ENCODE measurements at regions not wholly inside any gene's neighbourhood (a gene's known extent, or its start where the extent isn't known, plus 50 kb on each side); places are given as distances from the start of the nearest gene placed in this dataset.

DNA sequence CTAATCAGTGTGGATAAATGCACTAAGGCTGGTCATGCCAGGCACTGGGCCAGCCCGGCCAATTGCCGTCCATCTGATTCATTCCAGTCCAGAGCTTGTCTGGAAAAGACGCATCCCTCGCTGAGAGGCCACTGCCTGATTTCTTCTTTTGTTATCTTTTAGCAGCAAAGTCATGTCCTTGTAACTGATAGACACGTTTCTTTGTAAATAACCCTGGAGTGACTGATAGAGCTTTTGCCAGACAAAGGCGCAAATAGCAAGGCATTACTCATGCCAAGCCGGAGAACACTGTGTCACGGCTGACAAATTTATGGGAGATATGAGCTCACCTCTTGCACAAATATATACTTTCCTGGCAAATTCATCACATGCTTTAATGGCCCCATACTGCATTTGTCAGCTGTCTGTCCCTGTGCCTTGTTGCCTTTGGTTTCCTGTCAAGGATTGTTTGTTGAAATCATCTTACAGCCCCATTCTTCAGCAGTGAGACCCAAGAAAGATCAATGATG, 164.4 kb downstream of the ETAA1 start:
- TF ChIP-seq, protein P1, sequence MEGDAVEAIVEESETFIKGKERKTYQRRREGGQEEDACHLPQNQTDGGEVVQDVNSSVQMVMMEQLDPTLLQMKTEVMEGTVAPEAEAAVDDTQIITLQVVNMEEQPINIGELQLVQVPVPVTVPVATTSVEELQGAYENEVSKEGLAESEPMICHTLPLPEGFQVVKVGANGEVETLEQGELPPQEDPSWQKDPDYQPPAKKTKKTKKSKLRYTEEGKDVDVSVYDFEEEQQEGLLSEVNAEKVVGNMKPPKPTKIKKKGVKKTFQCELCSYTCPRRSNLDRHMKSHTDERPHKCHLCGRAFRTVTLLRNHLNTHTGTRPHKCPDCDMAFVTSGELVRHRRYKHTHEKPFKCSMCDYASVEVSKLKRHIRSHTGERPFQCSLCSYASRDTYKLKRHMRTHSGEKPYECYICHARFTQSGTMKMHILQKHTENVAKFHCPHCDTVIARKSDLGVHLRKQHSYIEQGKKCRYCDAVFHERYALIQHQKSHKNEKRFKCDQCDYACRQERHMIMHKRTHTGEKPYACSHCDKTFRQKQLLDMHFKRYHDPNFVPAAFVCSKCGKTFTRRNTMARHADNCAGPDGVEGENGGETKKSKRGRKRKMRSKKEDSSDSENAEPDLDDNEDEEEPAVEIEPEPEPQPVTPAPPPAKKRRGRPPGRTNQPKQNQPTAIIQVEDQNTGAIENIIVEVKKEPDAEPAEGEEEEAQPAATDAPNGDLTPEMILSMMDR (IDR thresholded peaks at IDR 0.05; ENCODE audit: borderline replicate concordance, extremely low read depth, low read length, poor library complexity, severe bottlenecking): no peak
- no peak for TF ChIP-seq EZH2 (IDR thresholded peaks at IDR 0.05; ENCODE audit: borderline replicate concordance, low read depth, low read length, severe bottlenecking)

Measured in DND-41 (cell line).